NCI-H128 (cell line): ENCODE measurements at regions not wholly inside any gene's neighbourhood (a gene's known extent, or its start where the extent isn't known, plus 50 kb on each side); places are given as distances from the start of the nearest gene placed in this dataset.

Experiments used
- DNase-seq: peaks from one replicate; lab custom pipeline; 2025; ENCODE audit not compliant: unreplicated experiment; lab: John Stamatoyannopoulos, UW

- no peak for DNase-seq
Measured at GRCh38 chr15:62953021-62953420, 89.5 kb upstream of the TPM1 start.

- no peak for DNase-seq
Measured at GRCh38 chr15:62953496-62954045, 89.0 kb upstream of the TPM1 start.

GRCh38 chr15:62957130-62957529 is 85.4 kb upstream of the TPM1 start:
- DNase-seq: no peak

GRCh38 chr15:62958528-62959363 is 83.8 kb upstream of the TPM1 start:
- no peak for DNase-seq

- no peak for DNase-seq
Measured at GRCh38 chr15:62961134-62961533, 81.4 kb upstream of the TPM1 start.

GRCh38 chr15:62962101-62962995 is 80.2 kb upstream of the TPM1 start:
- no peak for DNase-seq

GRCh38 chr15:62964251-62964650 is 78.3 kb upstream of the TPM1 start:
- DNase-seq: no peak

- no peak for DNase-seq
Measured at GRCh38 chr15:62966294-62967078, 76.1 kb upstream of the TPM1 start.

GRCh38 chr15:62968699-62969098 is 73.8 kb upstream of the TPM1 start:
- no peak for DNase-seq

GRCh38 chr15:62969442-62970089 is 73.0 kb upstream of the TPM1 start:
- no peak for DNase-seq

- DNase-seq: no peak
Measured at GRCh38 chr15:62972814-62973213, 69.7 kb upstream of the TPM1 start.

GRCh38 chr15:62975515-62975914 is 67.0 kb upstream of the TPM1 start:
- no peak for DNase-seq

GRCh38 chr15:62976301-62976881 is 66.2 kb upstream of the TPM1 start:
- DNase-seq: no peak

GRCh38 chr15:62977952-62978811 is 64.4 kb upstream of the TPM1 start:
- no peak for DNase-seq

GRCh38 chr15:62979252-62979651 is 63.3 kb upstream of the TPM1 start:
- no peak for DNase-seq

GRCh38 chr15:62981071-62981470 is 61.5 kb upstream of the TPM1 start:
- no peak for DNase-seq

- no peak for DNase-seq
Measured at GRCh38 chr15:62983956-62984355, 58.6 kb upstream of the TPM1 start.

GRCh38 chr15:62985768-62986167 is 56.8 kb upstream of the TPM1 start:
- DNase-seq: no peak

- no peak for DNase-seq
Measured at GRCh38 chr15:62986948-62987347, 55.6 kb upstream of the TPM1 start.
